ENCODE measurements at regions not wholly inside any gene's neighbourhood (a gene's known extent, or its start where the extent isn't known, plus 50 kb on each side); places are given as distances from the start of the nearest gene placed in this dataset.
A peak's percentile ranks its signal among the peaks of the same experiment; 100 is the strongest.
"Not testable (repeated sequence)": the region's sequence is repeated elsewhere in the genome, so short reads cannot be mapped to it uniquely, and the experiment has no call there.

- H3K4me1 ChIP-seq = no peaks in the 10 kb centered on the region
- no peak overlapping the region for H3K4me3 ChIP-seq
- H3K4me2 ChIP-seq = no peak overlapping the region
- CTCF ChIA-PET = interaction anchor here (1.1 kb wide), 1 partner anchor 9 kb away, joined by 4 read pairs; no protein-coding TSS in a partner anchor
- ATAC-seq (no peak), DNase-seq (ENCODE audit: low read depth in 1 of 2, low spot score in 1 of 2) (no peak), FAIRE-seq (no peak)
- TF ChIP-seq, protein P1, sequence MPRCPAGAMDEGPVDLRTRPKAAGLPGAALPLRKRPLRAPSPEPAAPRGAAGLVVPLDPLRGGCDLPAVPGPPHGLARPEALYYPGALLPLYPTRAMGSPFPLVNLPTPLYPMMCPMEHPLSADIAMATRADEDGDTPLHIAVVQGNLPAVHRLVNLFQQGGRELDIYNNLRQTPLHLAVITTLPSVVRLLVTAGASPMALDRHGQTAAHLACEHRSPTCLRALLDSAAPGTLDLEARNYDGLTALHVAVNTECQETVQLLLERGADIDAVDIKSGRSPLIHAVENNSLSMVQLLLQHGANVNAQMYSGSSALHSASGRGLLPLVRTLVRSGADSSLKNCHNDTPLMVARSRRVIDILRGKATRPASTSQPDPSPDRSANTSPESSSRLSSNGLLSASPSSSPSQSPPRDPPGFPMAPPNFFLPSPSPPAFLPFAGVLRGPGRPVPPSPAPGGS (IDR thresholded peaks at IDR 0.05) = no peak
- TF ChIP-seq, protein P2, sequence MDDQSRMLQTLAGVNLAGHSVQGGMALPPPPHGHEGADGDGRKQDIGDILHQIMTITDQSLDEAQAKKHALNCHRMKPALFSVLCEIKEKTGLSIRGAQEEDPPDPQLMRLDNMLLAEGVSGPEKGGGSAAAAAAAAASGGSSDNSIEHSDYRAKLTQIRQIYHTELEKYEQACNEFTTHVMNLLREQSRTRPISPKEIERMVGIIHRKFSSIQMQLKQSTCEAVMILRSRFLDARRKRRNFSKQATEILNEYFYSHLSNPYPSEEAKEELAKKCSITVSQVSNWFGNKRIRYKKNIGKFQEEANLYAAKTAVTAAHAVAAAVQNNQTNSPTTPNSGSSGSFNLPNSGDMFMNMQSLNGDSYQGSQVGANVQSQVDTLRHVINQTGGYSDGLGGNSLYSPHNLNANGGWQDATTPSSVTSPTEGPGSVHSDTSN (IDR thresholded peaks at IDR 0.05) = no peak
- TF ChIP-seq KDM1A (IDR thresholded peaks at IDR 0.05; ENCODE audit: low read depth) = 0 out of 2 replicates have a peak, but pooled peaks have one; percentile 17
- H3K27ac ChIP-seq = no peak overlapping the region
- POLR2A ChIA-PET = no interaction called here
- H3K9me3 ChIP-seq = peaks cover 10% of the 10 kb centered on the region
Observed at GRCh38 chr5:91243286-91243685, 139.8 kb downstream of the ARRDC3 start.

- H3K9me3 ChIP-seq; POLR2A ChIA-PET; DNase-seq (ENCODE audit: low read depth in 1 of 2, low spot score in 1 of 2); ATAC-seq; H3K4me1 ChIP-seq; H3K27ac ChIP-seq; FAIRE-seq; H3K4me2 ChIP-seq; H3K4me3 ChIP-seq: not testable (repeated sequence)
- CTCF ChIA-PET = interaction anchor here (0.7 to 1.1 kb wide), 2 partner anchors 9 to 146 kb away, joined by 3 read pairs; no protein-coding TSS in a partner anchor
- WGBS (ENCODE audit: missing lambda C conversion rate) = 82% methylated on average over 4 of the region's 4 CpGs
Observed at GRCh38 chr5:91241460-91241859, 141.7 kb downstream of the ARRDC3 start.

DNA sequence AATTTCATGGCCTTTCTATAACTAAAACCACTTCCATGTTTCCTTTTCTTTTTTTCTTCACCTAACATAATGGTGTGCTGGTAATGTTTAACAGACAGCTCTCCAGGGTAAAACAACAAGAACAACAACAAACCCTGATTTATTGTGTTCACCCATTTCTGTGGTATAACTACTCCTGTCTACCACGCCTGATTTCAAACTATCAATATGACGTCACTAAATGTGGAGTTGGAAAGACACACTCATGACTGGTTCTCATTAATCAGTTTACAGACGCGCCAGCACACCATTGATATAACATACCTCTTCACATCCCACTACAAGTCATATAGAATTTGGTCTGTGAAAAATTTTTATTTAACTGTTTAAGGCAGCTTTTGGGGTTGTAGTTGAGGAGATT is 142.9 kb downstream of the ARRDC3 start:
- WGBS (ENCODE audit: missing lambda C conversion rate) = 90% methylated on average over 4 of the region's 4 CpGs
- no peaks in the 10 kb centered on the region for H3K4me1 ChIP-seq
- H3K9me3 ChIP-seq = peaks cover 10% of the 10 kb centered on the region
- ChIA-PET POLR2A (no interaction called here), CTCF (no interaction called here)
- TF ChIP-seq HOXB5 (CRISPR knock-in tag; IDR thresholded peaks at IDR 0.05) (no peak), KDM1A (IDR thresholded peaks at IDR 0.05; ENCODE audit: low read depth) (no peak), HDAC2 (IDR thresholded peaks at IDR 0.05) (no peak), HOXB13 (CRISPR knock-in tag; IDR thresholded peaks at IDR 0.05; ENCODE audit: low read depth) (no peak), BHLHE40 (IDR thresholded peaks at IDR 0.05; ENCODE audit: low read depth, low read length) (no peak), ZC3H11A (IDR thresholded peaks at IDR 0.05) (no peak), FOSB (CRISPR knock-in tag; IDR thresholded peaks at IDR 0.05) (no peak)
- TF ChIP-seq, protein P1 (IDR thresholded peaks at IDR 0.05) = no peak
- no peak overlapping the region for H3K27ac ChIP-seq
- DNase-seq (ENCODE audit: low read depth in 1 of 2, low spot score in 1 of 2) = no peak
- H3K4me3 ChIP-seq = no peak overlapping the region
- FAIRE-seq = no peak
- no peak for ATAC-seq
- H3K4me2 ChIP-seq = no peak overlapping the region

DNA sequence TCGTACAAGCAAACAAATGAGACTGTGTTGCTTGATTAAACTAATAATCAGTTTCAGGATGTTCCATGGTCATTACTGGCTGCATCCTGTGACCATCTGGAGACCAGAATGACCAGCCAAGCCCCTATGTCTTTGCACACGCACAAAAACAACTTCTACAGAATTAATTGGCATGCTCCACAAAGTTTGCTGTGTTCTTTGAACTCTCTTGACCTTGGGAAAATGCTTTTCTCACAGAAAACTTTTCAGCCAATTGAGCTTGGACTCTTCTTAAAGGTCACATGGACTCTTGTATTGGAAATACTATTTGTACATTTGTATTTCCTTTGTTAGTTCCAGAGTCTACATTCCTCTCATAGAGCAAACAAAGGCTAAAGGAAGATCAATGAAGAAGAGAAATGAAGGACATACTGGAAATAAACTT is 147.8 kb downstream of the ARRDC3 start:
- Histone ChIP-seq H3K27ac (no peak overlapping the region), H3K4me1 (no peaks in the 10 kb centered on the region), H3K9me3 (peaks cover 2% of the 10 kb centered on the region; the same call in 2 of the 3 replicates), H3K4me3 (no peak overlapping the region), H3K4me2 (no peak overlapping the region)
- FAIRE-seq (no peak), ATAC-seq (no peak), DNase-seq (ENCODE audit: low read depth in 1 of 2, low spot score in 1 of 2) (no peak)
- ChIA-PET POLR2A (interaction anchor here (1.0 kb wide), 1 partner anchor 148 kb away, joined by 3 read pairs; the partner anchor contains the start of gene ARRDC3), CTCF (interaction anchor here (0.8 to 1.2 kb wide), 4 partner anchors 9 to 150 kb away, joined by 3 to 4 read pairs (median 4); no protein-coding TSS in a partner anchor)
- 82% methylated on average over 2 of the region's 2 CpGs for WGBS (ENCODE audit: missing lambda C conversion rate)
- TF ChIP-seq HOXA7 (CRISPR knock-in tag; IDR thresholded peaks at IDR 0.05) = no peak
- TF ChIP-seq CHD4 (IDR thresholded peaks at IDR 0.05; ENCODE audit: borderline replicate concordance) = no peak
- no peak for TF ChIP-seq MAZ (IDR thresholded peaks at IDR 0.05; ENCODE audit: borderline replicate concordance, low read depth, low read length)
- TF ChIP-seq SMC3 (IDR thresholded peaks at IDR 0.05) = no peak
- TF ChIP-seq BHLHE40 (IDR thresholded peaks at IDR 0.05; ENCODE audit: low read depth, low read length) = no peak
- no peak for TF ChIP-seq ZSCAN20 (CRISPR knock-in tag; IDR thresholded peaks at IDR 0.05)
- no peak for TF ChIP-seq HES2 (IDR thresholded peaks at IDR 0.05)
- TF ChIP-seq RCOR1 (IDR thresholded peaks at IDR 0.05; ENCODE audit: low read depth, low read length) = no peak
- TF ChIP-seq MYC (IDR thresholded peaks at IDR 0.05; ENCODE audit: borderline replicate concordance, low read length) = no peak
- TF ChIP-seq TP53 (CRISPR knock-in tag; IDR thresholded peaks at IDR 0.05) = no peak
- TF ChIP-seq, protein P3, sequence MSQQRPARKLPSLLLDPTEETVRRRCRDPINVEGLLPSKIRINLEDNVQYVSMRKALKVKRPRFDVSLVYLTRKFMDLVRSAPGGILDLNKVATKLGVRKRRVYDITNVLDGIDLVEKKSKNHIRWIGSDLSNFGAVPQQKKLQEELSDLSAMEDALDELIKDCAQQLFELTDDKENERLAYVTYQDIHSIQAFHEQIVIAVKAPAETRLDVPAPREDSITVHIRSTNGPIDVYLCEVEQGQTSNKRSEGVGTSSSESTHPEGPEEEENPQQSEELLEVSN (IDR thresholded peaks at IDR 0.05; ENCODE audit: borderline replicate concordance, low read depth) = no peak
- TF ChIP-seq REST (IDR thresholded peaks at IDR 0.05) = no peak
- TF ChIP-seq KDM5A (IDR thresholded peaks at IDR 0.05) = no peak
